H9 (cell line): ENCODE measurements at regions not wholly inside any gene's neighbourhood (a gene's known extent, or its start where the extent isn't known, plus 50 kb on each side); places are given as distances from the start of the nearest gene placed in this dataset.
A peak's percentile ranks its signal among the peaks of the same experiment; 100 is the strongest.

Experiments
- DNase-seq: peaks from one replicate; pipeline ENCODE4 v3.0.0-alpha.2; 2017
- H2AFZ ChIP-seq: one replicate; pipeline ENCODE4 v1.6.1; 2013; ENCODE audit warnings: mild to moderate bottlenecking, low read length, control low read depth, moderate library complexity
- H2AK5ac ChIP-seq: 2 replicates; pipeline ENCODE4 v1.6.1; 2013; ENCODE audit warnings: low read length, control low read depth, mixed read lengths; ENCODE audit not compliant: insufficient read length
- H2BK120ac ChIP-seq: one replicate; pipeline ENCODE4 v1.6.1; 2013; ENCODE audit warnings: low read depth, mild to moderate bottlenecking, low read length, control low read depth, inconsistent platforms; ENCODE audit not compliant: poor library complexity, severe bottlenecking
- H2BK12ac ChIP-seq: 2 replicates; pipeline ENCODE4 v1.6.1; 2013; ENCODE audit warnings: low read length, control low read depth, mixed read lengths, low read depth; ENCODE audit not compliant: insufficient read length
- H2BK15ac ChIP-seq: 2 replicates; pipeline ENCODE4 v1.6.1; 2013; ENCODE audit warnings: low read depth, low read length, control low read depth
- H2BK20ac ChIP-seq: one replicate; pipeline ENCODE4 v1.6.1; 2013; ENCODE audit warnings: low read depth, mild to moderate bottlenecking, low read length, control low read depth, inconsistent platforms; ENCODE audit not compliant: poor library complexity, severe bottlenecking
- H2BK5ac ChIP-seq: 2 replicates; pipeline ENCODE4 v1.6.1; 2013; ENCODE audit warnings: low read length, control low read depth, mixed read lengths; ENCODE audit not compliant: insufficient read length
- H3K14ac ChIP-seq: 2 replicates; pipeline ENCODE4 v1.6.1; 2013; ENCODE audit warnings: low read length, control low read depth; ENCODE audit not compliant: insufficient read depth
- H3K18ac ChIP-seq: 2 replicates; pipeline ENCODE4 v1.6.1; 2013; ENCODE audit warnings: low read depth, mild to moderate bottlenecking, mixed read lengths, low read length, control low read depth; ENCODE audit not compliant: insufficient read length
- H3K23ac ChIP-seq: 2 replicates; pipeline ENCODE4 v1.6.1; 2013; ENCODE audit warnings: low read length, control low read depth, mixed read lengths, low read depth; ENCODE audit not compliant: insufficient read length
- H3K23me2 ChIP-seq: 2 replicates; pipeline ENCODE4 v1.6.1; 2013; ENCODE audit warnings: low read depth, mild to moderate bottlenecking, mixed read lengths, low read length, control low read depth; ENCODE audit not compliant: insufficient read length, poor library complexity, severe bottlenecking
- H3K27ac ChIP-seq: 2 replicates; pipeline ENCODE4 v1.5.1; 2013; ENCODE audit warnings: low read length, control low read depth, mixed read lengths, low read depth; ENCODE audit not compliant: insufficient read length
- H3K27me3 ChIP-seq: 2 replicates; pipeline ENCODE4 v1.6.1; 2013; ENCODE audit warnings: low read length, control low read depth, inconsistent platforms; ENCODE audit not compliant: insufficient read depth
- H3K4ac ChIP-seq: 2 replicates; pipeline ENCODE4 v1.6.1; 2013; ENCODE audit warnings: low read depth, mild to moderate bottlenecking, control low read depth, inconsistent platforms, low read length, moderate library complexity
- H3K4me1 ChIP-seq: 2 replicates; pipeline ENCODE4 v1.6.1; 2013; ENCODE audit warnings: low read length, control low read depth, inconsistent platforms; ENCODE audit not compliant: insufficient read depth
- H3K4me2 ChIP-seq: 2 replicates; pipeline ENCODE4 v1.6.1; 2013; ENCODE audit warnings: low read length, control low read depth, mixed read lengths; ENCODE audit not compliant: insufficient read length, insufficient read depth
- H3K56ac ChIP-seq: 2 replicates; pipeline ENCODE4 v1.6.1; 2013; ENCODE audit warnings: low read depth, mild to moderate bottlenecking, mixed read lengths, low read length, control low read depth; ENCODE audit not compliant: insufficient read length
- H3K79me1 ChIP-seq: 2 replicates; pipeline ENCODE4 v1.6.1; 2013; ENCODE audit warnings: low read depth, mild to moderate bottlenecking, moderate library complexity, low read length, control low read depth, inconsistent platforms; ENCODE audit not compliant: insufficient read depth, poor library complexity, severe bottlenecking
- H3K79me2 ChIP-seq: 2 replicates; pipeline ENCODE4 v1.6.1; 2013; ENCODE audit warnings: low read length, control low read depth, inconsistent platforms; ENCODE audit not compliant: insufficient read depth
- H3K9ac ChIP-seq: 2 replicates; pipeline ENCODE4 v1.6.1; 2013; ENCODE audit warnings: low read length, control low read depth, mixed read lengths; ENCODE audit not compliant: insufficient read length; ENCODE audit errors: extremely low read depth
- H3K9me3 ChIP-seq: one replicate; pipeline ENCODE4 v1.6.1; 2013; ENCODE audit warnings: low read depth, low read length, inconsistent platforms; ENCODE audit not compliant: control insufficient read depth
- H3T11ph ChIP-seq: one replicate; pipeline ENCODE4 v1.6.1; 2013; ENCODE audit warnings: mild to moderate bottlenecking, low read length, control low read depth, inconsistent platforms
- H4K20me1 ChIP-seq: one replicate; pipeline ENCODE4 v1.6.1; 2013; ENCODE audit not compliant: control insufficient read depth, insufficient read length, insufficient read depth
- H4K5ac ChIP-seq: 2 replicates; pipeline ENCODE4 v1.6.1; 2013; ENCODE audit warnings: low read depth, mild to moderate bottlenecking, mixed read lengths, low read length, control low read depth; ENCODE audit not compliant: insufficient read length
- H4K8ac ChIP-seq: replicated peaks from 2 replicates; pipeline ENCODE4 v1.6.1; 2013; ENCODE audit warnings: low read length, control low read depth, mixed read lengths, low read depth; ENCODE audit not compliant: insufficient read length
- H4K91ac ChIP-seq: 2 replicates; pipeline ENCODE4 v1.6.1; 2013; ENCODE audit warnings: low read depth, mild to moderate bottlenecking, moderate library complexity, mixed read lengths, low read length, control low read depth; ENCODE audit not compliant: insufficient read length
- H3K27ac Mint-ChIP-seq, 3 experiments: 2 replicates in 2 of 3; 3 replicates in 1 of 3; pipeline ENCODE4 v1.8.0; 2020 to 2021; ENCODE audit warnings: mixed read lengths in 3 of 3, mild to moderate bottlenecking in 1 of 3, moderate library complexity in 1 of 3
- H3K27me3 Mint-ChIP-seq: 2 replicates; pipeline ENCODE4 v1.8.0; 2021; ENCODE audit warnings: low read depth, mild to moderate bottlenecking, moderate library complexity, mixed read lengths
- H3K36me3 Mint-ChIP-seq, 3 experiments: 2 replicates in 2 of 3; 3 replicates in 1 of 3; pipeline ENCODE4 v1.8.0; 2020 to 2021; ENCODE audit warnings: low read depth in 3 of 3, mixed read lengths in 3 of 3; ENCODE audit not compliant: insufficient read depth in 1 of 3
- H3K4me1 Mint-ChIP-seq, 2 experiments: 2 replicates each; pipeline ENCODE4 v1.8.0; 2020; ENCODE audit warnings: mixed read lengths in 2 of 2
- H3K4me3 Mint-ChIP-seq, 2 experiments: 2 replicates in 1 of 2; 3 replicates in 1 of 2; pipeline ENCODE4 v1.8.0; 2020 to 2021; ENCODE audit warnings: mild to moderate bottlenecking in 2 of 2, mixed read lengths in 2 of 2, moderate library complexity in 1 of 2
- H3K9me3 Mint-ChIP-seq, 2 experiments: 2 replicates in 1 of 2; 3 replicates in 1 of 2; pipeline ENCODE4 v1.8.0; 2020; ENCODE audit warnings: mild to moderate bottlenecking in 2 of 2, mixed read lengths in 2 of 2, moderate library complexity in 1 of 2
- CTCF ChIP-seq: fragments of 200-600 bp; sonication (generic); conservative IDR thresholded peaks from 3 replicates; pipeline ENCODE4 v1.8.0; 2021; ENCODE audit warnings: antibody characterized with exemption, mild to moderate bottlenecking
- WGBS: extraction: QIAGEN DNeasy Blood & Tissue Kit; methylation state at CpG from one replicate; pipeline ENCODE4 v1.1.7; 2013; ENCODE audit warnings: missing lambda C conversion rate, low lambda C conversion rate, mixed read lengths; ENCODE audit not compliant: insufficient read length; ENCODE audit errors: extremely low coverage; 5-methylcytosine and 5-hydroxymethylcytosine counted together

DNA sequence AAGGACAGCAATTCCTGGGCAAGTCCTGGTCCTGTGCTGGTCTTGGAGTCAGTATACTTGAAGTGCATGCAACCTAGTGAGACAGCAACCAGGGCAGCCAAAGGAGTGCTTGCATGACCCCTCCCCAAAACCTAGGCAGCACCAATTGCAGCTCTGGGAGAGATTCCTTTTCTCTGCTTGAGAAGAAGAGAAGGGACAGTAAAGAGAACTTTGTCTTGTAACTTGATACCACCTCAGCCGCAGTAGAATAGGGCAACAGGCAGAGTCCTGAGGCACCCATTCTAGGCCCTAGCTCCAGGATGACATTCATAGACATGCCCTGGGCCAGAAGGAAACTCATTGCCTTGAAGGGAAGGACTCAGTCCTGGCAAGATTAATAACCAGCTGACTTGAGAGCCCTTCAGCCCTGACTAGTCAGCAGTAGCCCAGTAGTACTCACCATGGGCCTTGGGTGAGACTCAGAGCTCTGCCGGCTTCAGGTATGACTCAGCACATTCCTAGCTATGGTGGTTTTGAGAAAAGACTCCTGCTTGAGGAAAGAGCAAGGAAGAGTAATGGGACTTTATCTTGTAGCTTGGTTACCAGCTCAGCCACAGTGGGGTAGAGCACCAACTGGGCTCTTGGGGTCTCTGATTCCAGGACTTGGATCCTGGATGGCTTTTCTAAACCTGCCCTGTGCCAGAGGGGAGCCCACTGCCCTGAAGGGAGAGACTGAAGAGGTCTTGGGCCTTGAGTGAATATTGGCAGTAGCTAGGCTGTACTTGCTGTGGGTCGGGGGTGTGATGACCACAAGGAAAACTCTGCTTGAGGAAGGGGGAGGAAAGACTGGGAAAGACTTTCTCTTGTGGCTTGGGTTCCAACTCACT lies 51.7 kb upstream of the ACADM start:
- peak overlapping the region; percentile 19 for H4K5ac ChIP-seq
- H3K9me3 ChIP-seq = no peaks in the 10 kb centered on the region
- no peak overlapping the region for H2BK15ac ChIP-seq
- peak overlapping the region; percentile 3 for H3K4me2 ChIP-seq
- peak; percentile 86 for DNase-seq
- Mint-ChIP-seq H3K27me3 (no peaks in the 10 kb centered on the region), H3K4me3 (no peak overlapping the region), H3K27ac (peak overlapping the region; percentile 37 to 97 (median 93); a peak in 5 of 7 replicates), H3K4me1 (peaks cover 41 to 52% of the 10 kb centered on the region in 2 experiments), H3K36me3 (peaks cover 3 to 15% (median 12%) of the 10 kb centered on the region in 3 experiments; a peak in 5 of 7 replicates), H3K9me3 (peaks cover 3 to 6% of the 10 kb centered on the region in 2 experiments; a peak in 3 of 5 replicates)
- H2BK12ac ChIP-seq = peak overlapping the region; percentile 55
- H3K23ac ChIP-seq = no peak overlapping the region
- H3K4me1 ChIP-seq = peaks cover 12% of the 10 kb centered on the region
- H3K14ac ChIP-seq = no peak overlapping the region
- H3T11ph ChIP-seq = peak overlapping the region; percentile 10
- TF ChIP-seq CTCF = no peak
- H4K20me1 ChIP-seq = no peaks in the 10 kb centered on the region
- peak overlapping the region; percentile 35 for H3K18ac ChIP-seq
- no peak overlapping the region for H3K56ac ChIP-seq
- H4K91ac ChIP-seq = no peak overlapping the region
- H3K27ac ChIP-seq = peak overlapping the region; percentile 61
- no peak overlapping the region for H2BK120ac ChIP-seq
- H2BK5ac ChIP-seq = no peak overlapping the region
- no peak overlapping the region for H2AFZ ChIP-seq
- peaks cover 2% of the 10 kb centered on the region; the same call in 1 of the 2 replicates for H3K79me2 ChIP-seq
- no peak overlapping the region for H4K8ac ChIP-seq
- no peak overlapping the region for H2AK5ac ChIP-seq
- H3K27me3 ChIP-seq = no peaks in the 10 kb centered on the region
- no peak overlapping the region for H3K9ac ChIP-seq
- H3K23me2 ChIP-seq = no peaks in the 10 kb centered on the region
- WGBS = no CpG with 5 or more reads among the region's 3 CpGs
- no peak overlapping the region for H3K4ac ChIP-seq
- no peaks in the 10 kb centered on the region for H3K79me1 ChIP-seq
- no peak overlapping the region for H2BK20ac ChIP-seq
